ENCODE measurements at regions not wholly inside any gene's neighbourhood (a gene's known extent, or its start where the extent isn't known, plus 50 kb on each side); places are given as distances from the start of the nearest gene placed in this dataset.

GRCh38 chr6:56343295-56343694 lies 95.9 kb upstream of the COL21A1 start:
- no peak for DNase-seq

GRCh38 chr6:56339524-56339923 lies 92.1 kb upstream of the COL21A1 start:
- DNase-seq, result no peak

- peak; percentile 26 for DNase-seq
Measured at GRCh38 chr6:56335726-56336125, 88.3 kb upstream of the COL21A1 start.

DNA sequence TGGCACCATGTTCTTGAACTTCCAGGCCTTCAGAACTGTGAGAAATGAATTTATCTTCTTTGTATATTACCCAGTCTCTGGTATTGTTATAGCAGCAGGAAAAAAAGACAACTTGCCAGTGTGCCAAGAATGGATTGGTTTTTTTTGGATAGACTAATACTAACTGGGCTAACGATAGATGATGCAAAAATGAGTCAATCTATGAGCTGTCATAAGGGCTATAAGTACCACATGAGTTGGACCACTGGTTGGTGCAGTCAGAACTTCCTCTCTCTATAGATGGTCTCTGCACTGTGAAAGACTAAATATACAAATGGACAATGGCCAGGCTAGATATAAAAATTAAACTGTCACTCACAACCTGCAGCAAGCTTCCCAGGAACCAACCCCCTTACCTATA lies 87.6 kb upstream of the COL21A1 start:
- DNase-seq, result no peak

GRCh38 chr6:56329271-56330050 lies 82.1 kb upstream of the COL21A1 start:
- DNase-seq, result no peak

DNA sequence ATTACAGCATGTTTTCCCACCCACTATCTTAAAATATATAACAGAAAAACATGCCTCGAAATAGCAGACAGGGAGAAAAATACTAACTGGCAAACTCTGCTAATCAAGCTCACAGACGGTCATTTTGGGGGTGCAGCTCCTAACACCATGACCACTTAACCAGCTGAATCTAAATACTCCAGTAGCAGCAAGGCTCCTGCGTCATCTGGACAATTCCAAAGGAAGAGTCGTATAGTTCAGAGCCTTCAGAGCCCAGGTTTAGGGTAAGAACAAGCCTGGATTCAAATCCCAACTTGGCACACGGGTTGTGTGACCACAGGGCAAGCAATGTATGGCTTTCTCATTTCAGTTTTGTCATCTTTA lies 81.3 kb upstream of the COL21A1 start:
- DNase-seq, result no peak

DNA sequence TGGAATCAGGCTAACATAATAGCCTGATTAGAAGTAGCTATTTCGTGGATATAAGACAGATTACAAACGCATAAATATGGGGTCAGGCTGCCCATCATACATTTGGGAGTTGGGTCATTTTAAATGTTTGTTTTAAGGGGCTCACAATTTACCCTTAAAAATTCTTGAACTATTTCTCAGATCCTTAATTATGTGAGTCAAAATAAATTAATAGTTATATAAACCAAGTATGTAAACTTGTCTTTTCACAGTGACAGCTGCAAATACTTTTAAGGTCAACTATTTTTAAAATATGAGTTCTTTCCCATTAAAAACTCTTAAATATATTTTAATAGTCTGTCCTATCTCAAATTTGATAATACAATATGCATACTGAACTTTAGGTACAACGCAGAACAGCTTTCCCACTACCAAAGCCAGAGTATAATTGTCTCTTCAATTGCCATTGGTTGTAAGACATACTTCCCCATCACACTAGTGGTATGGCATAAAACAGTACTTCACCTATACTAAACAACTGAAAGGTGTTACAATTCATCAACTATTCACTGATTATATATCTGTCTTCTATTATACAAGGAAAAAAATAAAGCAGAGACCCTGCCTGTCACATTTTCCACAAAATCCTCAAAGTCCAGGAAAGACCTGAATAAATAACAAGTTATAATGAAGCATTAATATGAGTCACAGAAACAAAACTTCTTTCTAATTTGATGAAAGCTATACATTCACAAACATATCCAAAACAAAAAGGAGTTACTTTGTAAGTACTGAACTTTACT lies 80.8 kb upstream of the COL21A1 start:
- no peak for DNase-seq

DNA sequence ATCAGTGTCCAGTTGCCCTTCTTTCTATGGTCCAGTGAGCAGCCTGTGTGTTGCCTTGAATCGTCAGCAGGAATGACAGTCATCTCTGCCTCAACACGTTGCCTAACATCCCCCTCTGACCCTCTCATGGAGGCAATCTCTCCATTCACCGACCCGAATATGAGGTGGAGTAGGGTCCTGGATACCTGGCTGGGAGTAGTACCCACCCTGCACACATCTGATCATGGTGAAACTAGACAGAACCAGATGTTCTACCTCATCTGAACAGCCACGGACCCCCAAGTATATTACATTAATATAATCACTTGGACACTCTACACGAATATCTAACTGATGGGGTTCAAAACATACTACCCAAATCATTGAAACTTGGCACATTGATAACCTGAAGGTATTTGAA lies 77.0 kb upstream of the COL21A1 start:
- DNase-seq, result no peak

- DNase-seq, result no peak
Measured at GRCh38 chr6:56318851-56319250, 71.5 kb upstream of the COL21A1 start.

- peak; percentile 52 for DNase-seq
Measured at GRCh38 chr6:56314683-56315523, 67.5 kb upstream of the COL21A1 start.

- DNase-seq, result no peak
Measured at GRCh38 chr6:56311533-56312448, 64.4 kb upstream of the COL21A1 start.

- peak; percentile 27 for DNase-seq
Measured at GRCh38 chr6:56311061-56311460, 63.7 kb upstream of the COL21A1 start.

DNA sequence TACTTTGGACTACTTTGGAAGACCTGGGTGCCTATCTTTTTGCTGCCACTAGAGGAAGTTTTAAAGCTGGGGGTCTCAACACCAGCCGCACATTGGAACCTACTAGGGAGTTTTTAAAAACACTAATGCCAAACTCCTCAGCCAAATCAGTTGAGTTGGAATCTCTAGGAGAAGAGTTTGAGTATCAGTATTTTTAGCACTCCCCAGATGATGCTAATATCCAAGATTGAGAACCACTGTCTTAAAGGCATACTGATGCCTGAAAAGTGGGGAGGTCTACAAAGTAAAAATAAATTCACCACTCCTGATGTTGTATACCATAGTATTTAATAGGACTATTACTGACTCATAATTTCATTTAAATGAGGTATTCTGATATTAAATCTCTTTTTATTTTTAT lies 62.9 kb upstream of the COL21A1 start:
- DNase-seq, result no peak

DNA sequence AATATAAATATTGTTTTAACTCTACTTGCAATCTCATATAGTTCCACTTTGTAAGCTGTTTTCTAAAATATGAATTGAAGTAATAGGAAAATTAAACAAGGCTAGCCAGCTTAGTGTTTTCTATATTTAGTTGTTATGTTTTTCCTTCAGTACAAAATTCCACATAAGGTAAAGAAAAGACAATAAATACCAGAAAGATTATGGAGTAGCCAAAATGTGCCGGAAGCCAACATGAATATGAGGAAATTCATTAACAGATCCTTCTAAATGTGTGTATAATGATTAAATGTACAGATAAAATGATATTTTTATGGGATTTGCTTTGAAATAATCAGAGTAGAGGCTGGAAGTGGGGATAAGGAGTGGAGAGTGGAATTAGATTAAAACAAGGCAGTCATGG lies 52.5 kb upstream of the COL21A1 start:
- DNase-seq, result no peak

DNA sequence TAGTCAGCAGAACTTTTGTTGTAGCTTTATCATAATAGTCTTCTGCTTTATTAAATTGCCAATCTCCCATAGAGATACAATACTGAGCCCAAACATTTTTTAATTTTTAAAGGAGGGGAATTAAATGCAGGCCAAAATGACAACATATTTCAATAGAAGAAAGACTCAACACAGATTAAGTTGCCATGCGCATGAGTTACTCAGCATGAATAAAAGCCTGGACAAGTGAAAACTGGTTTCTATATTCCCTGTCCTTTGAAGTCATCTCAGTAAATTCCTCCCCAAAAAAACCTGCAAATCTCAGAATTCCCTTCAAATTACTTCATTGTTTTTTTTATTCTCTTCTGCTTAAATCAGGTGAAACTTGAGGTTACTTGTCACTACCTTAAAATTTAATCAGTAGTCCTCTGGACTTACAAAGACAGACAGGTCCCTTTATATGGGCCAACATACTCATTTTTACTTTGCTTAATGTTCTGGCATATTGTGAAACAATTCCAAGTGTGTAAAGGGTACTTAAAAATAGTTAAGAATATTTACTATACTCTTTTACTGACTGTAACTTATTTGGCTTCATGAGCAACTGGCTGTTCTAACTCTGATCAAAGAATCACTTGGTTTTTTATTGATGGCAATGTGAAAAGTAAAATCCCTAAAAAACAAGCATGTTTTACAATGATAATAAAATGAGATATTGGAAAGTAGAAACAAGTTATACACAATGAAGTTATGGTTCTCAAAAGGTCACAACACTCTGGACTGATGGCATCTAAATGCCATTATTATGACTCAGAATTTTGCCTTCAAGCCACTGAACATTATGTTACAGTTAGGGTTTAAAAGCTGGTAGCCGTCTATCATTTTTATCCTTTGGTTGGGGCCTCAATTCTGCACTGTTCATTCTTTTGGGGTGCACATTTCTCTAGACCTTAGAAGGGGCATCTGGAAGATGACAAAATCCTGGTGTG lies 49.9 kb upstream of the COL21A1 start:
- no peak for DNase-seq
